OCI-LY7 (cell line): ENCODE measurements at regions not wholly inside any gene's neighbourhood (a gene's known extent, or its start where the extent isn't known, plus 50 kb on each side); places are given as distances from the start of the nearest gene placed in this dataset.

Experiments used
- BruUV-seq: library from RNA; stranded (reverse); fragments of 400-500 nt; replicated peaks from 2 replicates; lab custom pipeline; 2021; lab: Mats Ljungman, UMichigan
- CTCF ChIA-PET: fragments of 300-600 bp; sonication (Branson Sonifier 250); formaldehyde crosslinking; loops from one replicate; lab custom pipeline; 2022; ENCODE audit warnings: antibody characterized with exemption; ENCODE audit not compliant: unreplicated experiment; lab: Charles Lee
- POLR2A ChIA-PET: fragments of 300-600 bp; sonication (Branson Sonifier 250); formaldehyde crosslinking; loops from one replicate; lab custom pipeline; 2022; ENCODE audit warnings: antibody characterized with exemption; lab: Charles Lee
- DNase-seq: peaks from one replicate; pipeline ENCODE4 v3.0.0-alpha.2; 2015; ENCODE audit warnings: low spot score
- H2AFZ ChIP-seq: fragments of 200-600 bp; sonication (generic), shearing (Covaris generic); 2 replicates; pipeline ENCODE4 v1.6.1; 2014; ENCODE audit warnings: mild to moderate bottlenecking, antibody characterized with exemption, low read length, moderate library complexity
- H3K27ac ChIP-seq: fragments of 200-600 bp; sonication (generic); 2 replicates; pipeline ENCODE4 v1.5.1; 2014; ENCODE audit warnings: mixed run types, low read depth, mild to moderate bottlenecking, moderate library complexity, low read length, inconsistent platforms; ENCODE audit not compliant: poor library complexity, severe bottlenecking
- H3K36me3 ChIP-seq: fragments of 200-600 bp; sonication (generic); 2 replicates; pipeline ENCODE4 v1.6.1; 2014; ENCODE audit warnings: mild to moderate bottlenecking, antibody characterized with exemption, low read length, moderate library complexity, mixed read lengths; ENCODE audit not compliant: insufficient read depth
- H3K4me1 ChIP-seq: fragments of 200-600 bp; sonication (generic); 2 replicates; pipeline ENCODE4 v1.5.1; 2014; ENCODE audit warnings: mild to moderate bottlenecking, low read length; ENCODE audit not compliant: insufficient read depth, poor library complexity, severe bottlenecking
- H3K4me2 ChIP-seq: fragments of 200-600 bp; sonication (generic); 2 replicates; pipeline ENCODE4 v1.6.1; 2014; ENCODE audit warnings: mild to moderate bottlenecking, low read length
- H3K4me3 ChIP-seq: fragments of 200-600 bp; sonication (generic); 2 replicates; pipeline ENCODE4 v1.5.1; 2014; ENCODE audit warnings: mild to moderate bottlenecking, low read depth, low read length; ENCODE audit not compliant: poor library complexity, severe bottlenecking
- H3K79me2 ChIP-seq: fragments of 200-600 bp; sonication (generic); 2 replicates; pipeline ENCODE4 v1.6.1; 2016; ENCODE audit warnings: low read depth, mild to moderate bottlenecking, low read length, moderate library complexity, mixed read lengths; ENCODE audit not compliant: insufficient read depth
- H3K9me2 ChIP-seq: fragments of 200-600 bp; sonication (generic); 2 replicates; pipeline ENCODE4 v1.6.1; 2016; ENCODE audit warnings: mild to moderate bottlenecking, low read length, mixed read lengths; ENCODE audit not compliant: insufficient read depth
- H3K9me3 ChIP-seq: fragments of 200-600 bp; sonication (generic); 2 replicates; pipeline ENCODE4 v1.6.1; 2014; ENCODE audit warnings: mild to moderate bottlenecking, mixed run types, low read length, mixed read lengths
- H4K20me1 ChIP-seq: fragments of 200-600 bp; sonication (generic); 2 replicates; pipeline ENCODE4 v1.6.1; 2014; ENCODE audit warnings: mild to moderate bottlenecking, antibody characterized with exemption, low read length, moderate library complexity, mixed read lengths; ENCODE audit not compliant: insufficient read depth
- CTCF ChIP-seq: fragments of 200-600 bp; sonication (generic); conservative IDR thresholded peaks from 2 replicates; pipeline ENCODE4 v1.5.1; 2014; ENCODE audit warnings: mild to moderate bottlenecking, antibody characterized with exemption, low read length, moderate library complexity, mixed read lengths
- EZH2phosphoT487 ChIP-seq: fragments of 200-600 bp; sonication (generic); IDR thresholded peaks from 2 replicates; pipeline ENCODE4 v1.6.1; 2018; ENCODE audit warnings: low read depth, borderline replicate concordance, mild to moderate bottlenecking, mixed run types, antibody characterized with exemption, low read length, moderate library complexity, mixed read lengths
- intact Hi-C: fragments of 100-400 bp; cut with micrococcal nuclease; formaldehyde crosslinking; loops from one replicate; pipeline ENCODE4 v1.10.0; 2022; ENCODE audit not compliant: unreplicated experiment

- Histone ChIP-seq H3K27ac (no peak overlapping the region), H2AFZ (no peak overlapping the region), H4K20me1 (no peaks in the 10 kb centered on the region), H3K4me1 (no peaks in the 10 kb centered on the region), H3K4me3 (no peak overlapping the region), H3K4me2 (no peak overlapping the region), H3K79me2 (no peaks in the 10 kb centered on the region), H3K9me2 (no peaks in the 10 kb centered on the region), H3K9me3 (no peaks in the 10 kb centered on the region), H3K36me3 (no peaks in the 10 kb centered on the region)
- CTCF ChIA-PET: interaction anchor here (0.8 kb wide), 1 partner anchor 11 kb away, joined by 3 read pairs; no protein-coding TSS in a partner anchor
- no TSS peak for BruUV-seq
- intact Hi-C loops: no loop called here
- no peak for DNase-seq
- POLR2A ChIA-PET: interaction anchor here (0.6 to 0.7 kb wide), 2 partner anchors 107 to 1193 kb away, joined by 3 to 5 read pairs; no protein-coding TSS in a partner anchor
- TF ChIP-seq EZH2phosphoT487 (no peak), CTCF (no peak)
Observed at GRCh38 chr6:19643713-19644112, 193.5 kb upstream of the ID4 start.

GRCh38 chr6:19655744-19656143, 181.4 kb upstream of the ID4 start:
- Histone ChIP-seq H3K4me2 (no peak overlapping the region), H3K4me1 (no peaks in the 10 kb centered on the region), H3K36me3 (no peaks in the 10 kb centered on the region), H2AFZ (no peak overlapping the region), H3K9me2 (no peaks in the 10 kb centered on the region), H3K79me2 (no peaks in the 10 kb centered on the region), H4K20me1 (no peaks in the 10 kb centered on the region), H3K9me3 (no peaks in the 10 kb centered on the region), H3K4me3 (no peak overlapping the region), H3K27ac (no peak overlapping the region)
- intact Hi-C loops: no loop called here
- CTCF ChIA-PET: no interaction called here
- POLR2A ChIA-PET: interaction anchor here (0.6 to 1.1 kb wide), 3 partner anchors 14 to 1513 kb away, joined by 4 to 5 read pairs (median 4); no protein-coding TSS in a partner anchor
- no peak for DNase-seq
- TF ChIP-seq CTCF (no peak), EZH2phosphoT487 (no peak)
- BruUV-seq: no TSS peak

GRCh38 chr6:19660123-19660910, 176.9 kb upstream of the ID4 start:
- no peak for DNase-seq
- POLR2A ChIA-PET: interaction anchor here (1.1 to 1.4 kb wide), 2 partner anchors 11 to 33 kb away, joined by 4 read pairs; no protein-coding TSS in a partner anchor
- BruUV-seq: no TSS peak
- H3K9me2 ChIP-seq: no peaks in the 10 kb centered on the region
- intact Hi-C loops: no loop called here
- no peaks in the 10 kb centered on the region for H3K36me3 ChIP-seq
- H3K79me2 ChIP-seq: no peaks in the 10 kb centered on the region
- H3K4me1 ChIP-seq: peaks cover 8% of the 10 kb centered on the region
- CTCF ChIA-PET: no interaction called here
- H3K27ac ChIP-seq: no peak overlapping the region
- H4K20me1 ChIP-seq: no peaks in the 10 kb centered on the region
- H2AFZ ChIP-seq: no peak overlapping the region
- no peaks in the 10 kb centered on the region for H3K9me3 ChIP-seq
- no peak overlapping the region for H3K4me3 ChIP-seq
- no peak overlapping the region for H3K4me2 ChIP-seq
- TF ChIP-seq EZH2phosphoT487: no peak
